ENCODE measurements at regions not wholly inside any gene's neighbourhood (a gene's known extent, or its start where the extent isn't known, plus 50 kb on each side); places are given as distances from the start of the nearest gene placed in this dataset.
"Not testable (repeated sequence)": the region's sequence is repeated elsewhere in the genome, so short reads cannot be mapped to it uniquely, and the experiment has no call there.

DNA sequence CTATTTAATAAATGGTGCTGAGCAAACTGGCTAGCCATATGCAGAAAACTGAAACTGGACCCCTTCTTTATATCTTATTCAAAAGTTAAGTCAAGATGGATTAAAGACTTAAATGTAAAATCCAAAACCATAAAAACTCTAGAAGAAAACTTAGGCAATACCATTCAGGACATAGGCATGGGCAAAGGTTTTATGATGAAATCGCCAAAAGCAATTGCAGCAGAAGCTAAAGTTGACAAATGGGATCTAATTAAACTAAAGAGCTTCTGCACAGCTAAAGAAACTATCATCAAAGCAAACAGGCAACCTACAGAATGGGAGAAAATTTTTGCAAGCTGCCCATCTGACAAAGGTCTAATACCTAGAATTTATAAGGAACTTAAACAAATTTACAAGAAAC is 79.0 kb upstream of the SALL1 start:
- H3K79me1 ChIP-seq (ENCODE audit: low read depth in 1 of 2, low read length in 2 of 2); H4K5ac ChIP-seq (ENCODE audit: low read depth, low read length); H2BK120ac ChIP-seq (ENCODE audit: low read depth, low read length); H2AK9ac ChIP-seq (replicated peaks; ENCODE audit: low read depth, low read length, poor library complexity); H2BK15ac ChIP-seq (ENCODE audit: low read depth, low read length); ATAC-seq (ENCODE audit: low read depth); dilution Hi-C loops (cut with HindIII; ENCODE audit: low sequenced_read_pairs, unreplicated experiment); H3K18ac ChIP-seq (ENCODE audit: low read depth, low read length); H3K14ac ChIP-seq (replicated peaks; ENCODE audit: low read depth, low read length); H3K9ac ChIP-seq (ENCODE audit: low read depth, low read length); H3K4ac ChIP-seq (ENCODE audit: low read depth, low read length); H2BK5ac ChIP-seq (ENCODE audit: low read depth, low read length, poor library complexity, severe bottlenecking); H3K4me1 ChIP-seq (ENCODE audit: control insufficient read depth, insufficient read depth, low read length); H4K8ac ChIP-seq (ENCODE audit: low read depth in 2 of 2, low read length in 2 of 2); H4K91ac ChIP-seq (ENCODE audit: insufficient read depth, low read depth, low read length); H3K23ac ChIP-seq (ENCODE audit: low read depth, low read length); H2AK5ac ChIP-seq (ENCODE audit: low read depth, low read length); H2BK20ac ChIP-seq (ENCODE audit: low read depth, low read length); intact Hi-C loops (cut with micrococcal nuclease); H2AFZ ChIP-seq (replicated peaks; ENCODE audit: low read length, poor library complexity); DNase-seq; H3K4me2 ChIP-seq (ENCODE audit: low read depth, low read length); POLR2A ChIA-PET (ENCODE audit: unreplicated experiment); H4K20me1 ChIP-seq (ENCODE audit: insufficient read depth, low read length); H3K56ac ChIP-seq (ENCODE audit: extremely low read depth, insufficient read depth, low read length); BruUV-seq (replicated peaks); H3K9me3 ChIP-seq (ENCODE audit: control insufficient read depth, insufficient read depth, low read length); H3K36me3 ChIP-seq (ENCODE audit: control insufficient read depth, insufficient read depth, low read length); in situ Hi-C loops (cut with MboI; ENCODE audit: low sequenced_read_pairs); H3K4me3 ChIP-seq (ENCODE audit: insufficient read depth, low read depth, low read length); H3K9me1 ChIP-seq (ENCODE audit: insufficient read depth, low read length); H3K27me3 ChIP-seq (ENCODE audit: control insufficient read depth, insufficient read depth, low read length); H3K27ac ChIP-seq (ENCODE audit: insufficient read depth, low read length): not testable (repeated sequence)
- WGBS, 2 experiments (ENCODE audit: extremely low coverage in 2 of 2, insufficient read length in 1 of 2): no CpG with 5 or more reads among the region's 1 CpG
- CTCF ChIA-PET: interaction anchor here (0.6 kb wide), 1 partner anchor 1012 kb away, joined by 3 read pairs; no protein-coding TSS in a partner anchor

All from IMR-90 (cell line).